Activated naive CD4-positive, alpha-beta T cell treated with anti-CD3 and anti-CD28 coated beads, Interleukin-2, amount 50 U/mL, for 72 hours (primary cell): ENCODE measurements at regions not wholly inside any gene's neighbourhood (a gene's known extent, or its start where the extent isn't known, plus 50 kb on each side); places are given as distances from the start of the nearest gene placed in this dataset.
"Not testable (repeated sequence)": the region's sequence is repeated elsewhere in the genome, so short reads cannot be mapped to it uniquely, and the experiment has no call there.

ENCODE experiments used
- ATAC-seq, 2 donors: fragments of 150-1000 bp; cut with Tn5 transposase; 2 replicates each; pipeline ENCODE4 v1.10.0; 2021; ENCODE audit warnings: mild to moderate bottlenecking in 2 of 2, moderate library complexity in 2 of 2
- DNase-seq, 2 donors: peaks; one replicate each; pipeline ENCODE4 v3.0.0; 2021 to 2022; ENCODE audit warnings: low spot score in 2 of 2
- H3K27ac Mint-ChIP-seq, 2 donors: one replicate each; pipeline ENCODE4 v1.8.0; 2022; ENCODE audit warnings: mild to moderate bottlenecking in 2 of 2, mixed read lengths in 2 of 2
- H3K36me3 Mint-ChIP-seq, 2 donors: one replicate each; pipeline ENCODE4 v1.8.0; 2022; ENCODE audit warnings: mixed read lengths in 2 of 2
- H3K9me3 Mint-ChIP-seq, 2 donors: one replicate each; pipeline ENCODE4 v1.8.0; 2022; ENCODE audit warnings: mixed read lengths in 2 of 2

DNA sequence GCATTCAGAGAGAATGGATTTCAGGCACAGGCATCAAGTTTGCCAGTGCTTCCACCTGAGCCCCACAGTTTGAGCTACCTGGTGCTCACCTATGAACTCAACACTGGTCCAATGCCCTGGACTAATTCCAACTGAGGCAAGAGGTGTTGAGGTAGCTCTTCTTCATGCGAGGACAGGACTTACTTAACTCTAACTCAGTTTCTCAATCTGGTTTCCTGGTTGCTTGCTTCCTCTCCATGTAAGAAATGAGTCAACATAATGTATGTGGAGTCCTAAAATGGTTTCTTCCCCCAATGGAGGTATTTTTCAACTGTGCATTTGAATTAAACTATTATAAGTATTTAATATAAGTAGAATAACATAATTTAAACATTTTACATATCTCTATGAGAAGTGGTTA lies 523.6 kb upstream of the DAB2 start:
- H3K9me3 Mint-ChIP-seq: peaks cover 0 to 21% of the 10 kb centered on the region in 2 donors
- ATAC-seq (no peak), DNase-seq (no peak)
- no peak overlapping the region for H3K27ac Mint-ChIP-seq
- H3K36me3 Mint-ChIP-seq: peaks cover 0 to 15% of the 10 kb centered on the region in 2 donors

DNA sequence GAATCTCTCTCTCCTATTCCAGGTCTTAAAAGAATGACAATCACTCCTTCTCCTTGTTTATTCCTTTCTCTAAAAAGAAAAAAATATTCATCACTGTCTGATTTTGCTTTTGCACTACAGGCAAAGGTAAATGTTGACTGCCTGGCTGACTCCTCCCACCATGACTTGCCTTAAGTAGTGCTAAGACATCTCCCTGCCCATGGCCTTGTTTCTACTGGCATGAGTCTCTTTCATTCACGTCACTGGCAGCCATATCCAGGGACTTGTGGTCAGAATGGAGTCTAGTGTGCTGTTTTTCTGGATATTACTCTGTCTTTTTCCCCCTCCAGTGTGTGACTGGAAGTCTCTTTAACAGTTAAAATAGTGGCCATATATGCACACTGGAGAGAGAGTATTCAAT lies 522.9 kb upstream of the DAB2 start:
- Mint-ChIP-seq H3K9me3 (peaks cover 0 to 14% of the 10 kb centered on the region in 2 donors), H3K36me3 (peaks cover 0 to 15% of the 10 kb centered on the region in 2 donors), H3K27ac (no peak overlapping the region)
- DNase-seq (no peak), ATAC-seq (no peak)

DNA sequence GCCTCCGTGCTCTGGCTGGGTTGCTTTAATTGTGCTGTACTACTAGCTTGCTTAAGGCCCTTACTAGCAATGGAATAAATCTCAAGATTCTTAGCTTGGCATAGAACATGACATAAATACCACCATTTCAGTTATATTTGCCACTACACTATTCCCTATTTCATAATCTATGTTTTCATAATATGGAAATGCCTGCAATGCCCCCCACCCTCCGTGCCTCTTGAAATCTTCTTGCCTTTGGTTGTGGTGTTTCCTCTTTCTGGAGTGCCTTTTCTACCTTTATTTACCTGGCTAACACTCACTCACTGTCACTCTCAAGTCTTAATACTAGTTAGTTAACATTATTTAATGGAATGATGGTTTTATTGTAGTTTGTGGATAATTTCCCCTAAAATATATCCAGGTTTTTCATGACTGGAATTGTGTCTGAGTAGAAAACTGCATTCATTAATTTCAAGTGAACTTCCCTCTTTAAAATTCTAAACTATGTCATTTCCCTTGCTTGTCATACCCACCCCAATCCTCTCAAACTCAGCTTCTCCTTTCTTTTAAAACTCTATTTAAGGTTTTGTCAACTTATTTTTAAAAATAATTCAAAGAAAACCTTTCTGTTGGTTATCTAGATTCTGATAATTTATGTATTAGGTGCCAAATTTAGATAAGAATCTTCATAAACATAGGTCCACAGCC lies 521.7 kb upstream of the DAB2 start:
- ATAC-seq: no peak
- H3K9me3 Mint-ChIP-seq: peaks cover 0 to 8% of the 10 kb centered on the region in 2 donors

DNA sequence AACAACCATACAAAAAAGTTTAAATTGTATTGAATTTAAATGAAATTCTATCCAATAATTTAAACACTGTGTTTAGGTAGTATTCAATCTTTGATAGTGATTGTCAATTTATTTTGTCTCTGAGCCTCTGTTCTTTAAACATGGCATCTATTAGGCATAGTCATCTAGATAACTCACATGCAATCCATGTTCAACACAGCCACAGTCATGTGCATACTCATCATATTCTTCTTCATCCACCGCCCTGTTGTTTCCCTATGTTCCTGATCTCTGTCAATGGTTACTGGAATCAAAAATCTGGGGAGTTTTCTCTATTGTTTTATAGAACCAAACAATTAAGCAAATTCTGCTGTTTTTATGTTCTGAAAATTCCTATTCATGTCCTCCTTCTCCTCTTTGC lies 521.1 kb upstream of the DAB2 start:
- no peak overlapping the region for H3K27ac Mint-ChIP-seq
- H3K9me3 Mint-ChIP-seq: peaks cover 0 to 1% of the 10 kb centered on the region in 2 donors
- DNase-seq: no peak
- no peak for ATAC-seq
- peaks cover 0 to 5% of the 10 kb centered on the region in 2 donors for H3K36me3 Mint-ChIP-seq

More for the DNA sequence above, 521.7 kb upstream of the DAB2 start:
- Mint-ChIP-seq H3K27ac (no peak overlapping the region), H3K36me3 (peaks cover 0 to 12% of the 10 kb centered on the region in 2 donors)
- DNase-seq: no peak

DNA sequence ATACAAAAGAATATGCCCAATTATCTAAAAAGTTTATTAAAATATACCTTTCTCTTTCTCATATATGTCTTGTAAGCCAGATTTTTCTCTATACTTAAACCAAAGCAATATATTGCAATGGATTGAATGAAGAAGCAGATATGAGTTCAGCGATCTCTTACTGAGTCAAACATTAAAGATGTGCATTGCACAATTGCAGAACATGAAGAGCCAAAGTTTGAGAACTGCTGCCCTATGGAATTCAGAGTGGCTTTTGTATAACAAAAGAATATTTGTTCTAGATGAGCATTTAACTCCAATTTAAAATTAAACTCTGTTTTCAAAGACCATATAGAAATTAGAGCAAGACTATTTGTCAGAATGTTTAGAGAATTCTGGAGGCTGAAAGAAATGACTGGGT lies 519.0 kb upstream of the DAB2 start:
- ATAC-seq (no peak), DNase-seq (no peak)
- H3K9me3 Mint-ChIP-seq: no peaks in the 10 kb centered on the region
- H3K36me3 Mint-ChIP-seq: no peaks in the 10 kb centered on the region
- H3K27ac Mint-ChIP-seq: no peak overlapping the region

DNA sequence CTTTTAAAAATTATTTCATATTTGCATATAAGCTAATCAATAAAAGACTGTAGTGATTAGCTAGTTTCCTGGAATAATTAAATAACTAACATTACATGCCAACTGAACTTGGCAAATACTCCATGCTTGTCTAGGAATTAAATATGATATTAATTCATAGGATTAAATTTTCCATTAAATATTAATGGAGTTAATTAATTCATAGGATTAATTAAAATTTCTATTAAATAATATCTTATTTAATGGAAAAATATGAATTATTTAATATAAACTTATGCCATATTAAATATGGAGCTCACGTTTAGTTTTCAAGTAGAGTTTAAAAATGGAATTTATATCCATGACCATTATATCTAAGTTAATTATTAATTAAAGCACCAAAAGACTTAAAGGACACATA lies 517.8 kb upstream of the DAB2 start:
- no peaks in the 10 kb centered on the region for H3K9me3 Mint-ChIP-seq
- H3K36me3 Mint-ChIP-seq: no peaks in the 10 kb centered on the region
- DNase-seq: no peak
- ATAC-seq: no peak
- no peak overlapping the region for H3K27ac Mint-ChIP-seq

DNA sequence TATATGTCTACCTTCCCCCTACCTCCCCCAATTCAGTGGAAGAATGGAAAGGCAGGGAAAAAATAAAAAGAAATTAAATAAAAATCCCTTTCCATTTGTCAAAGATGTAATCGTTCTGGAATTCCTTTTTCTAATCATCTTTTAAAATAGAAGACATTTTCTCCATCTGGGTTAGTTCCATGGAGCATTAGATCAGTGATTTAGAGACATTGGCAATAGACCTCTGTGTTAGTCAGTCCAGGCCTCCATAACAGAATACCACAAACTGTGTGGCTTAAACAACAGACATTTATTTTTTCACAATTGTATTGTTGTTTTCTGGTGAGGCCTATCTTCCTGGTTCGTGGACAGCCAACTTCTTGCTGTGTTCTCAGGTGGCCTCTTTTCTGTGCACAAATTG lies 516.6 kb upstream of the DAB2 start:
- Mint-ChIP-seq H3K9me3 (no peaks in the 10 kb centered on the region), H3K27ac (no peak overlapping the region), H3K36me3 (no peaks in the 10 kb centered on the region)
- ATAC-seq: no peak
- no peak for DNase-seq

DNA sequence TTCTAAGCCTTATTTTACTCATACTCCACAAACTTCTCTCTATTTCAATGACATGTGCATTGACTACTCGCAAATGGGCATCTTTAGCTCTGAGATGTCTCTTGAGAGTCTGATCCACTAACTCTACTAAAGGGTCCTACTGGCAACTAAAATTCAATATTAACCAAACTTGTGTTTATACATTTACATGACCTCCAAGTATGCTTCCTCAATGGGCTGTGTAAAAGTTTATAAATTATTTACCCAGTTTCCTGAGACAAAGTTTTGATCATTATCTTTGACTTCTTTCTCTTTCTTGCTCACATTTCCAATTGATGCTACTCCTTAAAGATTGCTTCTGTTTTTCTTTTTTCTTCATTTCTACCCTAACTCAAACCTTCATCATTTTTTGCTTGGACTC lies 510.1 kb upstream of the DAB2 start:
- DNase-seq: no peak
- ATAC-seq: no peak
- Mint-ChIP-seq H3K36me3 (no peaks in the 10 kb centered on the region), H3K27ac (no peak overlapping the region), H3K9me3 (no peaks in the 10 kb centered on the region)

DNA sequence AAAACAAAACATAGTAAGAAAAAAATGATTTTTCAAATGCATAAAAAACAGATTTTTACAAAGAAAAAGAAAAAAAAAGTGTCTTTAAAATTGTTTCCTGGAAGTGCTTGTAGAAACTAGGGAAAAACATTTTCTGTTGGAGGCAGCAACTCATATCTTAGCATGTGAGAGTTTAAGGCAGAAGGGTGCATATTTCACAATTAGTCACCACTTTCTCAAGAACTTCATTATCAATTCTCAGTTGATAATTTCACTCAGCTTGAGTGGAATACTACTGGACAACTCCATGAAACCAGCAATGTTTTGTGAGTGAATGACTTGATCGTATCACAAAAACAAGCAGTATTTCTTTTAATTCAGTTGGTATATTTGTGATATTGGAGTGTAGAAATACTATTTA lies 508.3 kb upstream of the DAB2 start:
- Mint-ChIP-seq H3K27ac (no peak overlapping the region), H3K9me3 (no peaks in the 10 kb centered on the region), H3K36me3 (no peaks in the 10 kb centered on the region)
- DNase-seq (no peak), ATAC-seq (no peak)

DNA sequence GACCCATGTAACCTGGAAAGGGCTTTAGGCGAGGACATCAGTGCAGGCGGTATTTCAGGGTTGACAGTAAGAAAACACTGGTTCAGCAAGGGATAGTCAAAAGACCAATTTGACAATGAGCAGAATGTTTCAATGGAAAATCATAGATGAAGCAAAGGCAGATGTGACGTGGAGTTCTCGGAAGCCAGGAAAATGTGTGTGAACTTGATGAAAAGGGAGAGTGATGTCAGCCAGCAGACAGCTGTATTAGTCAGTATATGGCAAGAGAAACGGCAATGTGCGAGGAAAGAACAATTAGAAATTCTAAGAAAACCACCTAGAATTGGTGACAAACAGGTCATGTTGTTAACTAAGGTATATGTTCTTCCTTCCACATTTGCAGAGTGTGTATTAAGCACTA lies 503.9 kb upstream of the DAB2 start:
- no peaks in the 10 kb centered on the region for H3K36me3 Mint-ChIP-seq
- H3K9me3 Mint-ChIP-seq: no peaks in the 10 kb centered on the region
- ATAC-seq (no peak), DNase-seq (no peak)
- no peak overlapping the region for H3K27ac Mint-ChIP-seq

DNA sequence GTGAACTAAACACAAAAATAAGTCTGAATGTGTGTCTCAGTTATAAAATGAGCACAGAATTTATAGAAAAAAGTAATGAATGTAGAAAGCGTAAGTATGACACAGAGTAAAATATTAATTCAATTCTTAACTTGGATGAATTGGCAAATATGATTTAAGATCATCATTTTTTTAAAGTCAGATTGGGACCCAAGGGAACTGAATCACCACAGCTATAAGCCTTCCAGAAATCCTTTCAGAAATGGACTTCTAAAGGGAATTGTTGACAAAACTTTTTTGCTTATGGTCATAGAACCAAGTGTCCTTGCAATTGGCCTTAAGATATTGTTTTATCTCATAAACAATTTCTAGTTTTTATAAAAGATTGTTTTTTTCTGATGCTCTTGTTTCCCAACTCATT lies 495.1 kb upstream of the DAB2 start:
- ATAC-seq (no peak), DNase-seq (no peak)
- Mint-ChIP-seq H3K36me3 (no peaks in the 10 kb centered on the region), H3K27ac (no peak overlapping the region), H3K9me3 (peaks cover 0 to 4% of the 10 kb centered on the region in 2 donors)

DNA sequence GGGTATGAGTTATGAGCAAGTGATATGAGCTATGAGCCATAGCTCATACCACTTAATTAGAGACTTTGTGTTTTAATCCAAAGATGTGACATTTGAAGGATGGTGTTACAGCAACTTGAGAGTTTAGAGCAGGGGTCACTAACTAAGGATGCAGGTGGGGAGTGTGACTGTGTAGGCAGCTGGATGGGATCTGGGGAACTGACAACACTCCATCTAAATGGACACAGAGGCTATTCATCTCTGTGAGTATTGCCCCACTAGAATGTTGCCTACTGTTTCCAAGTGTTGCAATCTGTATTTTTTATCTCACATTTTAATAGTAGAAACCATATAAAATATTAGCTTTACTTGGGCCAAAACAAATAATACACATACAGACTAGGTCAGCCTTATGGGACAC lies 488.1 kb upstream of the DAB2 start:
- ATAC-seq (no peak), DNase-seq (no peak)
- peaks cover 0 to 7% of the 10 kb centered on the region in 2 donors for H3K36me3 Mint-ChIP-seq
- H3K9me3 Mint-ChIP-seq: peaks cover 0 to 4% of the 10 kb centered on the region in 2 donors
- H3K27ac Mint-ChIP-seq: no peak overlapping the region

DNA sequence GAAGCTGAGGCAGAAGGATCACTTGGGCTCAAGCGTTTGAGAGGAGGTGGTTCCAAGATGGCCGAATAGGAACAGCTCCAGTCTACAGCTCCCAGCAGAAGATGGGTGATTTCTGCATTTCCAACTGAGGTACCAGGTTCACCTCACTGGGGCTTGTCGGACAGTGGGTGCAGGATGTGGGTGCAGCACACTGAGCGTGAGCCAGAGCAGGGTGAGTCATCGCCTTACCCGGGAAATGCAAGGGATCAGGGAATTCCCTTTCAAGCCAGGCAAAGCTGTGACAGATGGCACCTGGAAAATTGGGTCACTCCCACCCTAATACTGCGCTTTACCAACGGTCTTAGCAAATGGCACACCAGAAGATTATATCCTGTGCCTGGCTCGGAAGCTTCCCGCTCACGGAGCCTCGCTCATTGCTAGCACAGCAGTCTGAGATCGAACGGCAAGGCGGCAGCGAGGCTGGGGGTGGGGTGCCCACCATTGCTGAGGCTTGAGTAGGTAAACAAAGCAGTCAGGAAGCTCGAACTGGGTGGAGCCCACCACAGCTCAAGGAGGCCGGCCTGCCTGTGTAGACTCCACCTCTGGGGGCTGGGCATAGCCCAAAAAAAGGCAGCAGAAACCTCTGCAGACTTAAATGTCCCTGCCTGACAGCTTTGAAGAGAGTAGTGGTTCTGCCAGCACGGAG lies 482.6 kb upstream of the DAB2 start:
- not testable (repeated sequence) for ATAC-seq, DNase-seq, H3K36me3 Mint-ChIP-seq, H3K9me3 Mint-ChIP-seq, H3K27ac Mint-ChIP-seq

DNA sequence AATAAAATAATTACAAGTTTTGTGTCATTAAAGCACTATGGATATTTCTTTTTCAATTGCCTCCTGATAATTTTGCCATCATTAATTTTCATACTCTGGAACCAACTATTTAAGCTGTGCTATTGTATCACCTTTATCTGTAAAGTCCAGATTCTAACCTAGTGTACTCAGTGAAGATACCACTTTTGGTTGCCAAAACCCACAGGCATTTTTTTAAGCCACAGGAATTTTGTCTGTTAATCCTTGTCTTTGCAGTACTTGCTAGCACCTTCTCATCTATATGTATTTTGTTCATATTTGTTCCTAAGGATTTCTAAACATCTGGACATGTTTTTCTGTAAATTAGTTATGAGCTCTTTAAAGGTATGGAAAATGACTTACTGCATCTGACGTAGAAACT lies 481.4 kb upstream of the DAB2 start:
- no peaks in the 10 kb centered on the region for H3K9me3 Mint-ChIP-seq
- DNase-seq: no peak

DNA sequence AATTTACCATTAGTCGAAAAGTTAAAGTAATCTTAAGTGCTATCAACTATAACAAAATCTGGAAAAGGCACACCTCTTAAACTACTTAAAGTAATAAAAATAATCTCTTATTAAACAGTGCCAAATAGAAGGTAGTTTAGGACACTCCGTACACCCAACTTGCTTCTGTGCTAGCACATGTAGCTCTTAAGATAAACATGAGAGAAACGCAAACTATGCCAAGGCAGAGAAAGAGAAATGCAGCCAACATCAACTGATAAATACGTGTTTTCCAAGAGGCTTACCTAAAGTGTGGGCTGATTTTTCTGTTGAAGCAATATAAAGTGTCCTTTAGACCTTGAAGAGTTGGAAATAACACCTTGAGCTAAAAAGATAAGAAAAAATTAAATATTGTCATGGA lies 480.6 kb upstream of the DAB2 start:
- ATAC-seq (no peak), DNase-seq (no peak)
- peaks cover 0 to 8% of the 10 kb centered on the region in 2 donors for H3K36me3 Mint-ChIP-seq
- H3K9me3 Mint-ChIP-seq: no peaks in the 10 kb centered on the region
- H3K27ac Mint-ChIP-seq: no peak overlapping the region

More for the DNA sequence above, 481.4 kb upstream of the DAB2 start:
- ATAC-seq: no peak
- no peak overlapping the region for H3K27ac Mint-ChIP-seq
- H3K36me3 Mint-ChIP-seq: peaks cover 0 to 8% of the 10 kb centered on the region in 2 donors

DNA sequence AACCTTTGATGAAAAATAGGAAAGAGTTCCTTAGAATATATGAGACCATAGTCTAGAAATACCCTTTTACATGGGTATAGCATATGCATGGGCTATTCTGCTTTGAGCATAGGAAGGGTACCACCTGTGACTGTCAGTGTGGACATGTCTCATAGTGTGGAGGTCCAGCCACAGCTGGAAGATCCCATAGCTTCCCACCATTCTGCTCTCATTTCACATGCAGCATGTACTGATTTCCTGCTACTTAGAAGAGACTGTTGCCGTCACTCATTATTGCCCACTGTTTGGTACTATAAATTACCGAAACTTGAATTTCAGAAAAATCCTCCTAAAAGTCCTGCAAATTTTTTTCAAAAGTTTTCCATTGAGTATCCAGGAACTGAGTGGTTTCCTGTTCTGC lies 477.8 kb upstream of the DAB2 start:
- no peaks in the 10 kb centered on the region for H3K36me3 Mint-ChIP-seq
- H3K27ac Mint-ChIP-seq: no peak overlapping the region
- H3K9me3 Mint-ChIP-seq: no peaks in the 10 kb centered on the region

DNA sequence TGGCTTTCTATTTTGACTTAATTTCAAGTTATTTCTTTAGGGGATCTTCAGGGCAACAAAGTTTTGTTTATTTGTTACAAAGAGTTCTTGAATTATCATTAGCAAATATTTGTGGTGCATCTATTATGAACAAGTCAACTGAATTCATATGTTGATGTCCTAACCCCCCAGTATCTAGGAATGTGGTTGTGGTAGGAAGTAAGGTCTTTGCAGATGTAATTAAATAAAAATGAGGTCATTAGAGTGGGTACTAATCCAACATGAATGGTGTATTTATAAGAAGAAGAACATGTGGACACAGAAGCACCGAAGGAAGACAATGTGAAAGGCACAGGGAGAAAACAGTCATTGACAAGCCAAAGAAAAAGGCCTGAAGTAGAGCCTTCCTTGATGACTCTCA lies 474.0 kb upstream of the DAB2 start:
- no peak for ATAC-seq
- Mint-ChIP-seq H3K27ac (no peak overlapping the region), H3K36me3 (no peaks in the 10 kb centered on the region), H3K9me3 (no peaks in the 10 kb centered on the region)
- DNase-seq: no peak

More for the DNA sequence above, 477.8 kb upstream of the DAB2 start:
- ATAC-seq (no peak), DNase-seq (no peak)

DNA sequence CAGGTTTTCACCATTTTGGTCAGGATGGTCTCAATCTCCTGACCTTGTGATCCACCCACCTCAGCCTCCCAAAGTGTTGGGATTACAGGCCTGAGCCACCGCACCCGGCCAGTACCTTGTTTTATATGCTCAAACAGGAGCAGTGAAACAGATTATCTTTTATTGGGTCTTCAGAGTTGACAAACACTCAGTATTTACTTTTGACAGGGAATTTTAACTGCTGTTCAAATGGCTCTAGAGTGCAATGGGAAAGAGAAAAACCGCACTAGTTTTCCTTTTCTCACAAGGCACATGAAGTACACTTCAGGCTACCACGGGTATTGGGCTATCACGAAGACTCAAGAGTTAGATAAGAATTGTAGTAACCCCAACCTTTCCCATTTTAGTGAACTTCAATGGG lies 471.9 kb upstream of the DAB2 start:
- H3K27ac Mint-ChIP-seq: no peak overlapping the region

More for the DNA sequence above, 471.9 kb upstream of the DAB2 start:
- Mint-ChIP-seq H3K36me3 (no peaks in the 10 kb centered on the region), H3K9me3 (no peaks in the 10 kb centered on the region)
- DNase-seq (no peak), ATAC-seq (no peak)
